Testis (tissue), 2 donors: ENCODE measurements at regions not wholly inside any gene's neighbourhood (a gene's known extent, or its start where the extent isn't known, plus 50 kb on each side); places are given as distances from the start of the nearest gene placed in this dataset.

Experiments
- DNase-seq: peaks from one replicate; pipeline ENCODE4 v3.0.0-alpha.2; 2019
- H3K27ac ChIP-seq, 2 donors: fragments of 200-600 bp; sonication (generic); one replicate each; pipeline ENCODE4 v1.5.1; 2019
- H3K27me3 ChIP-seq: fragments of 200-600 bp; sonication (generic); one replicate; pipeline ENCODE4 v1.5.1; 2019
- H3K36me3 ChIP-seq: fragments of 200-600 bp; sonication (generic); one replicate; pipeline ENCODE4 v1.5.1; 2017; ENCODE audit warnings: low read depth; ENCODE audit errors: missing control alignments
- H3K4me1 ChIP-seq: fragments of 200-600 bp; sonication (generic); one replicate; pipeline ENCODE4 v1.5.1; 2019
- H3K4me3 ChIP-seq, 2 donors: fragments of 200-600 bp; sonication (generic); one replicate each; pipeline ENCODE4 v1.5.1; 2017 to 2019
- H3K9me3 ChIP-seq: fragments of 200-600 bp; sonication (generic); one replicate; pipeline ENCODE4 v1.5.1; 2017
- POLR2A ChIP-seq: fragments of 450-650 bp; IDR thresholded peaks from one replicate; pipeline ENCODE4 v1.6.1; 2017; ENCODE audit warnings: antibody characterized with exemption, mild to moderate bottlenecking, moderate library complexity
- WGBS, 2 donors: methylation state at CpG; one replicate each; pipeline ENCODE4 v1.1.5; 2018; 5-methylcytosine and 5-hydroxymethylcytosine counted together
- intact Hi-C: fragments of 100-400 bp; cut with DNase I; formaldehyde crosslinking; loops from one replicate; pipeline ENCODE4 v1.15.1; 2023; ENCODE audit warnings: low total_unique reads
- TF ChIP-seq, protein P1 (sequence below), 3 experiments: fragments of 450-650 bp in 2 of 3; fragments of 200-600 bp in 1 of 3; sonication (generic) in 1 of 3; IDR thresholded peaks; one replicate each; pipeline ENCODE4 v1.5.1; 2016 to 2019; ENCODE audit warnings: antibody characterized with exemption in 3 of 3, mild to moderate bottlenecking in 2 of 3, moderate library complexity in 1 of 3

GRCh38 chr7:131726686-131727085 is 170.3 kb upstream of the PODXL start:
- Histone ChIP-seq H3K27ac (no peak overlapping the region), H3K4me3 (no peak overlapping the region), H3K4me1 (no peaks in the 10 kb centered on the region), H3K36me3 (no peaks in the 10 kb centered on the region), H3K27me3 (no peaks in the 10 kb centered on the region), H3K9me3 (no peaks in the 10 kb centered on the region)
- no peak for TF ChIP-seq POLR2A
- TF ChIP-seq, protein P1, sequence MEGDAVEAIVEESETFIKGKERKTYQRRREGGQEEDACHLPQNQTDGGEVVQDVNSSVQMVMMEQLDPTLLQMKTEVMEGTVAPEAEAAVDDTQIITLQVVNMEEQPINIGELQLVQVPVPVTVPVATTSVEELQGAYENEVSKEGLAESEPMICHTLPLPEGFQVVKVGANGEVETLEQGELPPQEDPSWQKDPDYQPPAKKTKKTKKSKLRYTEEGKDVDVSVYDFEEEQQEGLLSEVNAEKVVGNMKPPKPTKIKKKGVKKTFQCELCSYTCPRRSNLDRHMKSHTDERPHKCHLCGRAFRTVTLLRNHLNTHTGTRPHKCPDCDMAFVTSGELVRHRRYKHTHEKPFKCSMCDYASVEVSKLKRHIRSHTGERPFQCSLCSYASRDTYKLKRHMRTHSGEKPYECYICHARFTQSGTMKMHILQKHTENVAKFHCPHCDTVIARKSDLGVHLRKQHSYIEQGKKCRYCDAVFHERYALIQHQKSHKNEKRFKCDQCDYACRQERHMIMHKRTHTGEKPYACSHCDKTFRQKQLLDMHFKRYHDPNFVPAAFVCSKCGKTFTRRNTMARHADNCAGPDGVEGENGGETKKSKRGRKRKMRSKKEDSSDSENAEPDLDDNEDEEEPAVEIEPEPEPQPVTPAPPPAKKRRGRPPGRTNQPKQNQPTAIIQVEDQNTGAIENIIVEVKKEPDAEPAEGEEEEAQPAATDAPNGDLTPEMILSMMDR (IDR thresholded peaks at IDR 0.05), result no peak
- DNase-seq, result peak; percentile 40
- WGBS, 2 donors, result 58 to 60% methylated on average over 4 of the region's 4 CpGs
- intact Hi-C loops, result no loop called here

DNA sequence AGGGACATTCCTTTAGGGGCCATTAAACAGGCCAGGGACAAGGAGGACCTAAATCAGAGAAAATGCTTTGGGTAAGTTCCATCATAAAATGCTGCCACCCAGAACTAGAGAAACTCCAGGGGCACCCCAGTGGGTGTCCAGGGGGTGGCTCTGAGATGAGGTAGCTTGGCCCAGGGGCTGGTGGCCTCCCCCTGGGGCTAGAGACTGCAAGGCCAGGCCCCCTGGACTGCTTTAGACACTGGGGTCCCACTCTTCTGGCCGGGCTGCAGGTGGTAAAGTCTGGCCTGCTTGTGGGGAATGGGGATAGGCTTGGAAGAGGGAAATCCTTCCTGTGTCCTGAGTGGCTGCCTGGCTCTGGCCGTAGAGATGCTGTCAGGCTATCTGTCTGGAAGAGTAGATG is 169.6 kb upstream of the PODXL start:
- Histone ChIP-seq H3K27me3 (no peaks in the 10 kb centered on the region), H3K9me3 (no peaks in the 10 kb centered on the region), H3K4me3 (no peak overlapping the region), H3K36me3 (no peaks in the 10 kb centered on the region), H3K4me1 (no peaks in the 10 kb centered on the region), H3K27ac (no peak overlapping the region)
- DNase-seq, result no peak
- intact Hi-C loops, result no loop called here
- TF ChIP-seq POLR2A, result no peak
- TF ChIP-seq, protein P1 (IDR thresholded peaks at IDR 0.05), result no peak
- 71 to 87% methylated on average over 2 of the region's 2 CpGs for WGBS, 2 donors

DNA sequence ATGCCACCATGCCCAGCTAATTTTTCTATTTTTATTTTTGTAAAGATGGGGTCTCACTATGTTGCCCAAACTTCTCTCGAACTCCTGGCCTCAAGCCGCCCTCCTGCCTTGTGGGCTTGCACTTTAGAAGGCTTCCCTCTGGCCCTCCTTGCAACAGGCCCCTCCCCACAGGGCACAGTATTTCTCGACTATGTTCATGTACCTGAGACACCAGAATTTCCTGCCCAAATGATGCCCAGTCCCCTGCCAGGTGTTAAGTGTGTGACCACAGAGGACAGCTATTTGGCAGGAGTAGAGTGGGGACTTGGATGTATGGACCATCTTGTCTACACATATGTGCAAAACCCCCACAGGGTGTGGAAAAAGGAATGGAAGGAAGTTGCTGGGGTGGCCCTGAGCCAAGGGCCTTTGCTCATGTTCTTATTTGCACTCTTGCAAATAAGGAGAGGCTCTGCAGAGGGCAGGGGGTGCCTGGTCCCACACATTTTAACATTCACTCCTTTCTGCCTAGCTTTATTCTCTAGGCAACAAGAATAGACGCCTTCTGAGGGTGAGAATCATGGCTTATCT is 168.4 kb upstream of the PODXL start:
- Histone ChIP-seq H3K4me3 (no peak overlapping the region), H3K4me1 (no peaks in the 10 kb centered on the region), H3K36me3 (no peaks in the 10 kb centered on the region), H3K27me3 (no peaks in the 10 kb centered on the region), H3K9me3 (no peaks in the 10 kb centered on the region), H3K27ac (no peak overlapping the region)
- 85 to 89% methylated on average over 4 of the region's 4 CpGs for WGBS, 2 donors
- intact Hi-C loops, result no loop called here
- DNase-seq, result no peak
- no peak for TF ChIP-seq POLR2A
- TF ChIP-seq, protein P1 (IDR thresholded peaks at IDR 0.05), result no peak

DNA sequence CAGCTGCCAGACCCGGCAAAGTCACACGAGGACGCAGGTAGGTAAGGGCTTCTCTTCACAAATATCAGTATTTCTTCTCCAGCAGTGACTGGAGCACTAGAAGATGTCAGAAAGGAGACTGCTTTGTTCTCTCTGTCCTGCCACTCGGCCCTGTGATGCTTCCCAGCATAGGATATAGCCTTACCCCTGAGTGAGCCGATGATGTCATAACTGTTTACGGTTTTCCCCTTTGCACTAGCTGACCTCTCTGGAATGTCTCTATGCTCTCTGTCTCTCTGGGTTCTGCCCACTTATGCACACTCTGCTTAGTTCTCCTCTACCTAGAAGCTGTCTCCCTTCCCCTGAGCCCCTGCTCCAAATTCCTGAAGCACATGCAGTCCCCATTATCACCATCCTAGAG is 167.5 kb upstream of the PODXL start:
- no peaks in the 10 kb centered on the region for H3K4me1 ChIP-seq
- no peak for TF ChIP-seq POLR2A
- TF ChIP-seq, protein P1 (IDR thresholded peaks at IDR 0.05), result no peak
- no peak overlapping the region for H3K4me3 ChIP-seq
- no peak for DNase-seq
- WGBS, 2 donors, result 63 to 64% methylated on average over 6 of the region's 6 CpGs
- H3K9me3 ChIP-seq, result no peaks in the 10 kb centered on the region
- H3K27me3 ChIP-seq, result no peaks in the 10 kb centered on the region
- no peak overlapping the region for H3K27ac ChIP-seq
- no peaks in the 10 kb centered on the region for H3K36me3 ChIP-seq
- intact Hi-C loops, result no loop called here

GRCh38 chr7:131722371-131722770 is 165.9 kb upstream of the PODXL start:
- Histone ChIP-seq H3K9me3 (no peaks in the 10 kb centered on the region), H3K36me3 (no peaks in the 10 kb centered on the region), H3K4me1 (no peaks in the 10 kb centered on the region), H3K4me3 (no peak overlapping the region), H3K27ac (no peak overlapping the region), H3K27me3 (no peaks in the 10 kb centered on the region)
- intact Hi-C loops, result no loop called here
- DNase-seq, result no peak
- TF ChIP-seq, protein P1 (IDR thresholded peaks at IDR 0.05), result no peak
- TF ChIP-seq POLR2A, result no peak
- 73% methylated on average over 4 of the region's 4 CpGs for WGBS, 2 donors
